Mesenchymal stem cell (in vitro differentiated cells and primary cell): ENCODE measurements at regions not wholly inside any gene's neighbourhood (a gene's known extent, or its start where the extent isn't known, plus 50 kb on each side); places are given as distances from the start of the nearest gene placed in this dataset.

Source experiments
- DNase-seq: peaks from one replicate; pipeline ENCODE4 v3.0.0-alpha.2; 2013
- H2AFZ ChIP-seq: one replicate; pipeline ENCODE4 v1.6.1; 2013; ENCODE audit warnings: low read depth, mild to moderate bottlenecking, control low read depth, inconsistent platforms, low read length, moderate library complexity
- H2AK5ac ChIP-seq: 2 replicates; pipeline ENCODE4 v1.6.1; 2013; ENCODE audit warnings: low read length, moderate library complexity, mild to moderate bottlenecking, inconsistent platforms; ENCODE audit not compliant: severe bottlenecking
- H2BK120ac ChIP-seq: one replicate; pipeline ENCODE4 v1.6.1; 2013; ENCODE audit warnings: low read depth, mild to moderate bottlenecking, inconsistent platforms, low read length, moderate library complexity
- H2BK12ac ChIP-seq, 2 experiments: one replicate each; pipeline ENCODE4 v1.6.1; 2013; ENCODE audit warnings: inconsistent platforms in 2 of 2, low read length in 2 of 2, mild to moderate bottlenecking in 2 of 2, moderate library complexity in 2 of 2, control low read depth in 1 of 2
- H2BK15ac ChIP-seq: one replicate; pipeline ENCODE4 v1.6.1; 2013; ENCODE audit warnings: mild to moderate bottlenecking, low read depth, inconsistent platforms; ENCODE audit not compliant: poor library complexity, severe bottlenecking
- H2BK5ac ChIP-seq: 2 replicates; pipeline ENCODE4 v1.6.1; 2013; ENCODE audit warnings: low read depth, mild to moderate bottlenecking, low read length, control low read depth, inconsistent platforms; ENCODE audit not compliant: poor library complexity, severe bottlenecking
- H3K14ac ChIP-seq, 2 experiments: one replicate each; pipeline ENCODE4 v1.6.1; 2013; ENCODE audit warnings: inconsistent platforms in 2 of 2, low read length in 2 of 2, control low read depth in 1 of 2, mild to moderate bottlenecking in 1 of 2, moderate library complexity in 1 of 2
- H3K18ac ChIP-seq, 2 experiments: one replicate each; pipeline ENCODE4 v1.6.1; 2013; ENCODE audit warnings: inconsistent platforms in 2 of 2, low read length in 2 of 2, control low read depth in 1 of 2, low read depth in 1 of 2, mild to moderate bottlenecking in 1 of 2
- H3K23ac ChIP-seq, 2 experiments: one replicate each; pipeline ENCODE4 v1.6.1; 2013; ENCODE audit warnings: inconsistent platforms in 2 of 2, low read length in 2 of 2, mild to moderate bottlenecking in 2 of 2, moderate library complexity in 2 of 2, control low read depth in 1 of 2
- H3K27ac ChIP-seq: 2 replicates; pipeline ENCODE4 v1.5.1; 2013; ENCODE audit warnings: mild to moderate bottlenecking, moderate library complexity, low read length, control low read depth, inconsistent platforms; ENCODE audit not compliant: poor library complexity, severe bottlenecking
- H3K27me3 ChIP-seq, 2 experiments: 2 replicates each; pipeline versions ENCODE4 v1.6.1 to v1.7.0; 2013; ENCODE audit warnings: low read length in 2 of 2, mild to moderate bottlenecking in 2 of 2, moderate library complexity in 2 of 2, control low read depth in 1 of 2, inconsistent platforms in 1 of 2; ENCODE audit not compliant: control insufficient read depth in 1 of 2, insufficient read depth in 1 of 2
- H3K36me3 ChIP-seq, 2 experiments: 2 replicates each; pipeline versions ENCODE4 v1.6.1 to v1.7.0; 2013; ENCODE audit warnings: low read length in 2 of 2, control low read depth in 1 of 2, inconsistent platforms in 1 of 2, low read depth in 1 of 2, mild to moderate bottlenecking in 1 of 2; ENCODE audit not compliant: insufficient read depth in 2 of 2, control insufficient read depth in 1 of 2
- H3K4ac ChIP-seq, 2 experiments: one replicate each; pipeline ENCODE4 v1.6.1; 2013; ENCODE audit warnings: inconsistent platforms in 2 of 2, low read length in 2 of 2, mild to moderate bottlenecking in 2 of 2, moderate library complexity in 2 of 2, control low read depth in 1 of 2, low read depth in 1 of 2
- H3K4me1 ChIP-seq: 2 replicates; pipeline ENCODE4 v1.6.1; 2013; ENCODE audit warnings: low read depth, low read length, control low read depth; ENCODE audit not compliant: control insufficient read depth, insufficient read depth
- H3K4me2 ChIP-seq: 2 replicates; pipeline ENCODE4 v1.6.1; 2013; ENCODE audit warnings: low read length, mild to moderate bottlenecking, inconsistent platforms; ENCODE audit not compliant: poor library complexity, severe bottlenecking
- H3K4me3 ChIP-seq, 2 experiments: 2 replicates each; pipeline versions ENCODE4 v1.5.1 to v1.7.0; 2013; ENCODE audit warnings: low read length in 2 of 2, mild to moderate bottlenecking in 2 of 2, control low read depth in 1 of 2, low read depth in 1 of 2; ENCODE audit not compliant: insufficient read depth in 1 of 2
- H3K79me1 ChIP-seq: replicated peaks from 2 replicates; pipeline ENCODE4 v1.6.1; 2013; ENCODE audit warnings: mild to moderate bottlenecking, control low read depth, low read length, inconsistent platforms; ENCODE audit not compliant: poor library complexity, severe bottlenecking
- H3K9ac ChIP-seq: 2 replicates; pipeline ENCODE4 v1.7.0; 2013; ENCODE audit warnings: mild to moderate bottlenecking, low read length, moderate library complexity
- H3K9me3 ChIP-seq: 2 replicates; pipeline ENCODE4 v1.7.0; 2013; ENCODE audit warnings: mild to moderate bottlenecking, low read length; ENCODE audit not compliant: control insufficient read depth
- H4K8ac ChIP-seq: one replicate; pipeline ENCODE4 v1.6.1; 2013; ENCODE audit warnings: inconsistent platforms, mild to moderate bottlenecking, low read length, moderate library complexity
- H4K91ac ChIP-seq: one replicate; pipeline ENCODE4 v1.6.1; 2013; ENCODE audit warnings: mild to moderate bottlenecking, low read length, inconsistent platforms
- WGBS: methylation state at CpG from one replicate; pipeline ENCODE4 v1.1.7; 2013; ENCODE audit warnings: mixed read lengths; 5-methylcytosine and 5-hydroxymethylcytosine counted together

- Histone ChIP-seq H2BK120ac (no peak overlapping the region), H3K9ac (no peak overlapping the region), H3K27me3 (no peaks in the 10 kb centered on the region), H3K4me3 (no peak overlapping the region), H2BK15ac (no peak overlapping the region), H3K79me1 (no peaks in the 10 kb centered on the region), H3K4me1 (no peaks in the 10 kb centered on the region), H3K14ac (no peak overlapping the region), H3K36me3 (no peaks in the 10 kb centered on the region), H3K9me3 (peaks cover 60% of the 10 kb centered on the region), H3K23ac (no peak overlapping the region), H3K4me2 (no peak overlapping the region), H4K91ac (no peak overlapping the region), H3K27ac (no peak overlapping the region), H2AK5ac (no peak overlapping the region), H3K18ac (no peak overlapping the region), H2BK5ac (no peak overlapping the region), H2AFZ (no peak overlapping the region), H2BK12ac (no peak overlapping the region), H4K8ac (no peak overlapping the region), H3K4ac (no peak overlapping the region)
- WGBS, result no CpG with 5 or more reads among the region's 1 CpG
- DNase-seq, result no peak
Measured at GRCh38 chr13:56216221-56216620, 924.5 kb upstream of the PRR20A start.

GRCh38 chr13:56247692-56248091 is 893.0 kb upstream of the PRR20A start:
- Histone ChIP-seq H3K4me2 (no peak overlapping the region), H2BK12ac (no peak overlapping the region), H3K23ac (no peak overlapping the region), H3K18ac (no peak overlapping the region), H3K9me3 (peaks cover 54% of the 10 kb centered on the region), H3K4ac (no peak overlapping the region), H3K14ac (no peak overlapping the region), H3K27me3 (no peaks in the 10 kb centered on the region), H3K36me3 (no peaks in the 10 kb centered on the region), H2BK15ac (no peak overlapping the region), H2AK5ac (no peak overlapping the region), H4K8ac (no peak overlapping the region), H3K4me3 (no peak overlapping the region), H2BK5ac (no peak overlapping the region), H3K79me1 (no peaks in the 10 kb centered on the region), H3K4me1 (no peaks in the 10 kb centered on the region), H2BK120ac (no peak overlapping the region), H4K91ac (no peak overlapping the region), H3K27ac (no peak overlapping the region), H3K9ac (no peak overlapping the region), H2AFZ (no peak overlapping the region)
- no peak for DNase-seq
- 82% methylated on average over 2 of the region's 2 CpGs for WGBS

- 84% methylated on average over 1 of the region's 1 CpG for WGBS
- H3K36me3 ChIP-seq, result no peaks in the 10 kb centered on the region
- no peak overlapping the region for H3K4me3 ChIP-seq
Measured at GRCh38 chr13:56271686-56272085, 869.0 kb upstream of the PRR20A start.

GRCh38 chr13:56283262-56283828 is 857.4 kb upstream of the PRR20A start:
- Histone ChIP-seq H3K4me1 (no peaks in the 10 kb centered on the region), H2BK120ac (no peak overlapping the region), H4K91ac (no peak overlapping the region), H3K4me3 (no peak overlapping the region), H3K27me3 (no peaks in the 10 kb centered on the region), H4K8ac (no peak overlapping the region), H3K79me1 (no peaks in the 10 kb centered on the region), H3K4ac (no peak overlapping the region), H3K36me3 (no peaks in the 10 kb centered on the region), H2AFZ (no peak overlapping the region), H3K14ac (no peak overlapping the region), H3K4me2 (no peak overlapping the region), H3K23ac (no peak overlapping the region), H3K27ac (no peak overlapping the region), H3K9me3 (peaks cover 27% of the 10 kb centered on the region), H2AK5ac (no peak overlapping the region), H3K18ac (no peak overlapping the region), H3K9ac (no peak overlapping the region), H2BK15ac (no peak overlapping the region), H2BK12ac (no peak overlapping the region), H2BK5ac (no peak overlapping the region)
- no peak for DNase-seq
- WGBS, result 92% methylated on average over 1 of the region's 4 CpGs

More at GRCh38 chr13:56271686-56272085, 869.0 kb upstream of the PRR20A start:
- no peak overlapping the region for H3K18ac ChIP-seq
- H3K79me1 ChIP-seq, result no peaks in the 10 kb centered on the region
- H2BK15ac ChIP-seq, result no peak overlapping the region
- H2BK120ac ChIP-seq, result no peak overlapping the region
- H2AK5ac ChIP-seq, result no peak overlapping the region
- H3K9me3 ChIP-seq, result peaks cover 15% of the 10 kb centered on the region
- H3K14ac ChIP-seq, result no peak overlapping the region
- H3K4me2 ChIP-seq, result no peak overlapping the region
- H3K4ac ChIP-seq, result no peak overlapping the region
- H3K9ac ChIP-seq, result no peak overlapping the region
- H3K23ac ChIP-seq, result no peak overlapping the region
- no peak overlapping the region for H4K91ac ChIP-seq
- DNase-seq, result no peak
- H3K4me1 ChIP-seq, result no peaks in the 10 kb centered on the region
- no peaks in the 10 kb centered on the region for H3K27me3 ChIP-seq
- no peak overlapping the region for H2BK5ac ChIP-seq
- no peak overlapping the region for H3K27ac ChIP-seq
- H2BK12ac ChIP-seq, result no peak overlapping the region
- no peak overlapping the region for H2AFZ ChIP-seq
- H4K8ac ChIP-seq, result no peak overlapping the region
